Stomach (tissue), 4 donors: ENCODE measurements at regions not wholly inside any gene's neighbourhood (a gene's known extent, or its start where the extent isn't known, plus 50 kb on each side); places are given as distances from the start of the nearest gene placed in this dataset.

Source experiments
- CTCF ChIP-seq, 7 experiments: fragments of 450-650 bp in 4 of 7; fragments of 200-600 bp in 3 of 7; sonication (generic) in 3 of 7; IDR thresholded peaks; one replicate each; pipeline ENCODE4 v1.5.1; 2016 to 2019; ENCODE audit warnings: antibody characterized with exemption in 7 of 7, control low read depth in 2 of 7, mild to moderate bottlenecking in 1 of 7
- POLR2A ChIP-seq, 4 donors: fragments of 450-650 bp; IDR thresholded peaks; one replicate each; pipeline ENCODE4 v1.6.1; 2016; ENCODE audit warnings: antibody characterized with exemption in 4 of 4, control low read depth in 2 of 4, mild to moderate bottlenecking in 1 of 4, moderate library complexity in 1 of 4
- POLR2AphosphoS5 ChIP-seq, 3 donors: sonication (generic); formaldehyde crosslinking; IDR thresholded peaks; one replicate each; pipeline ENCODE4 v1.6.1; 2016; ENCODE audit warnings: antibody characterized with exemption in 3 of 3

DNA sequence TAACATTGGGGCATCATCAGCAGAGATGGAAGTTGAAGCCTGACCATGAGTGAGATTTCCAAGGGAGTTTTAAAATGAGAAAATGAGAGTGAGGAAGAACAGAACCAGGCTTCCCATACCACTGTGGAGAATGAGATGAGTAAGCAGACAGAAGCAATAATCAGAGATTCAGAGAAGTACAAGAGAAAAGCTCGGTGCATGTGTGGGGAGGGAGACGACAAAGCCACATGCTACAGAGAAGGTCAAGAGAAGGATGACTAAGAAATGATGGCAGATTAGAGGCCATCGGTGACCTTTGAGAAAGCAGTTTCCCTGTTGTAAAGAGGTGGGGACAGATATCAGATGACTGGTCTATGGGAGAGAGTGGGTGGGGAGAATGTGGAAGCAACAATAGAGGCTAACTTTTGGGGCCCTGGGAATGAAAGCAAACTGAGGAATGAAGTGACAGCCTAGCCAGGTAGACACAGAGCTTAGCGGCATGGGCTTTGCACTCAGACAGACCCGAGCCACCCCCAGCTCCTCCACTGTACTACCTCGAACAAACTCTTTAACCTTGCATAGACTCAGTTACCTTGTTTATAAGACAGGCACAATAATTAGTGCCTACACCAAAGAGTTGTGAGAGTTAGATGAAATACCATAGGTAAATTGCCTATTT, 207.7 kb downstream of the PIK3R1 start:
- no peak for TF ChIP-seq CTCF (IDR thresholded peaks at IDR 0.05)
- no peak for TF ChIP-seq POLR2A (IDR thresholded peaks at IDR 0.05)
- no peak for TF ChIP-seq POLR2AphosphoS5 (IDR thresholded peaks at IDR 0.05)
